A172 (cell line): ENCODE measurements at regions not wholly inside any gene's neighbourhood (a gene's known extent, or its start where the extent isn't known, plus 50 kb on each side); places are given as distances from the start of the nearest gene placed in this dataset.

Experiments
- DNase-seq: peaks from one replicate; pipeline ENCODE4 v3.0.0-alpha.2; 2015; ENCODE audit warnings: low spot score

DNA sequence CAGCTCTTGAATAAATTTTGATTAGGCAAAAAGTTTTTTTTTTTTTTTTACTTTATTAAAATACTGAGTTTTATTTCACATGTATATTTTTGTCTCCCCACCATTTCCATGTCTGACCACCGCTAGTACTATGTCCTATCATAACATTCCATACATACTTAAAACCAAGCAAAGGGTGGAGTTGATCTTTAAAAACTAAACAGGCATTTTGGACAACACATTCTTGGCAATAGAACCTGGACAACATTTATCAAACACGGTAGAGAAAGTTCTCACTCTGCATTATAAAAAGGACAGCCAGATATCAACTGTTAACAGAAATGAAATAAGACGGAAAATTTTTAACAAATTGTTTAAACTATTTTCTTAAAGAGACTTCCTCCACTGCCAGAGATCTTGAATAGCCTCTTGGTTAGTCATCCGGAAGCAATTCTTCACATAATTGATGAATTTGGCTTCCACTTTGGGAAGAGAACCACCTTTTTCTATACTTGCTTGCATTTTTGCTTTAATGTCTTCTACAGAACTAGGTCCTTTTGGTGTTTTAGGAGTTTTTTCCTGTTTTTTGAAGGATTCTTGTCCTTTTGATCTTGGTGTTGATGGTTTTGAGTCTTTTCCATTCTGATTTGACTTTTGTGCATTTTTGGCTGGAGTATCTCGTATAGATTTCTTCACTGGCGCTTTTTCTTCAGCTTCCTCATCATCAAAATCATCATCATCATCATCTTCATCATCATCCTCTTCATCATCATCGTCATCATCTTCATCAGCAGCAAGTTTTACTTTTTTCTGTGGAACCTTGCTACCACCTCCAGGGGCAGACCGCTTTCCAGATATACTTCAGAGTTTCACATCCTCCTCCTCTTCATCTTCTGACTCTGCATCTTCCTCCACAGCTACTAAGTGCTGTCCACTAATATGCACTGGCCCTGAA, 58.7 kb downstream of the POU5F2 start:
- peak; percentile 28 for DNase-seq

GRCh38 chr5:93681432-93681831, 60.0 kb downstream of the POU5F2 start:
- DNase-seq = no peak

DNA sequence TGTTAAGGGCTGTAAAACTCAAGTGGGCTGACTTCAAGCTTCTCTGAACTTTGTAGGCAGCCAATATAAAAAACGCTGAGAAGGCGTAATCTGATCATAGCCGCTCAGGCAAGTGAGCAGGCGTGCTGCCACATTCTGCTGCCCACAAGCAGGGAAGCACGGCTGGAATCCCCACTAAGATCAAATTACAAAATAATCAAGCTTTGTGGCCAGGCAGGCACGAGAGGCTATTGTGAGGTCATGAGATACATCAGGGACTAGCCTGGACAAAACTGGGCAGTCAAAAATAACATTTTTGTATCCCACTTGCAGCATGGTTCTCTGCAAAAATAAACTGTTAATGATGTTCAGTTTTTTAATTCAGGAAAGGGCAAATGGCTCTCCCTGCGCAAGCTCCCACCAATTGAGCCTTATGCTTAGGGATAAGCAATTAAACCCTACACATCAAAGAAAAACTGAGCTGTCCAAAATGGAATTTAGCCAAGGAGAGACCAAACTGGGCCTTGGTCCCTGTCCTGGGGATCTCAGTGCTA, 64.0 kb downstream of the POU5F2 start:
- DNase-seq = peak; percentile 76

- no peak for DNase-seq
Observed at GRCh38 chr5:93676704-93677103, 64.7 kb downstream of the POU5F2 start.

- DNase-seq = no peak
Observed at GRCh38 chr5:93675460-93676450, 65.6 kb downstream of the POU5F2 start.

- DNase-seq = no peak
Observed at GRCh38 chr5:93674866-93675459, 66.4 kb downstream of the POU5F2 start.

DNA sequence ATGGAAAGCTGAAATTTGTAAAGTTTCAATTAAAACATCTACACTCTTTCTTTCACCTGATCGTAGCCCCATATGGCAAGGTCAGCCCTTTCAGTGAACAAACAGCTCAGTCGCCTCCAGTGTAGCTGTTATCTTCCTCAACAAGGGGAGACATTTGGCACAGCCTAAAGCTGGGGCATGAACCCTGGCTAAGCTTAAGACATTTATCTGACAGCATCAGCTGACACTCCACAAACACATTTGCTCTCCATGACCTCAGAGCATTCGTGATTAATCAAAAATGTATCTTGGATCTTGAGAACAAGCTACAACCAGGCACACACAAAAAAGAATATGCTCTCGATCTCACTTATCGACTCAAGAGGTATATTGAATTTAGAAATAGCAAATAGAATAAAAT, 67.3 kb downstream of the POU5F2 start:
- DNase-seq = no peak

GRCh38 chr5:93673316-93673954, 68.0 kb downstream of the POU5F2 start:
- DNase-seq = no peak

- DNase-seq = no peak
Observed at GRCh38 chr5:93665648-93666047, 75.8 kb downstream of the POU5F2 start.

GRCh38 chr5:93660677-93661076, 77.7 kb downstream of the NR2F1 start:
- no peak for DNase-seq

GRCh38 chr5:93658044-93658443, 75.0 kb downstream of the NR2F1 start:
- DNase-seq = no peak

DNA sequence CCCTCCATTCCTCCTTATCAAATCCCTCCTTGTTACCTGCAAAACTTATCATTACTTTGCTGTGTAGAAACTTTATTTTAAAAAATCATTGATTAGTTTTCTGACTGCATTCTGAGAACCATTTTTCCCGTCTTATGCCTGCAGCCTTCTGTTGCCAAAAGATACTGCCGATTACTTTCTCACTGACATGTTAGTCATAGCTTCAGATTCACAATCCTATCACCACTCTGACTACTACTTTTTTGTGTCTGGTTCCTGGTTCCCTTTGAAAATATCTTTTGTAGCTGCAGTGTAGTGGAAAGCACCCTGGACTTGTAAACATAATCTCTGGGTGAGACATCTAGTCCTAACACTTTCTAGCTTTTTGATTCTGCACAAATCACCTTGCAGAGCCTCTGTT, 71.7 kb downstream of the NR2F1 start:
- no peak for DNase-seq

- no peak for DNase-seq
Observed at GRCh38 chr5:93653716-93654115, 70.7 kb downstream of the NR2F1 start.

DNA sequence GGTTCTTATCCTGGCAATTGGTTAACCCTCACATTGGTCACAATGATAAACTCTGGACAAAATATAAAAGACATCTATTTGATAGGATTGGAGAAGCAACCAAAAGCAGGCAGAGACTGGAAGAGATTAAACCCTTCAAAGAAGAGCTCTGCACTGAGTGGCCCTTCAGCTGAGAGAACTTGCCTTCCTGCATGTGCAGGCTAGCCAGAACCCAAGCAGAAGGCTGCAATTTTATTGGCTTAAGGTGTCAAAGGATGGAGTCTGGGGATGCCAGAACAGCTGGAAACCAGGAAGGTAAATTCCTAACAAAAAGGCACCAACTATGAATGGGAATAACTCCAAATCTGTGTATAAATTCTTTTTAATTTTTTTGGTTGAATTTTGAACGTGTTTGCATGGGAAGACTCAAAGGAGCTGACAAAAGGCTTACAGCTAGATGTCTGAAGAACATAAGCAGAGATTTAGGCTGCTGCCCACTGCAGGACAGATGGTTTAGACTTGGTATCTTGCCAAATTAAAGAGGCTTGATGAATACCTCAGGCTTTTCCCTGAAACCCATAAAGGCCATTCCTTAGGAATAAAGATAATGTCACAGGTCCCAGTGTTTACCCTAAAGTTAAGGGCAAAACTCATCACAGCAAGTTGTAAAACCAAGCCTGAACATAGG, 66.3 kb downstream of the NR2F1 start:
- no peak for DNase-seq

- no peak for DNase-seq
Observed at GRCh38 chr5:93644760-93645159, 61.7 kb downstream of the NR2F1 start.
